Mammary epithelial cell (primary cell): ENCODE measurements at regions not wholly inside any gene's neighbourhood (a gene's known extent, or its start where the extent isn't known, plus 50 kb on each side); places are given as distances from the start of the nearest gene placed in this dataset.

Experiments used
- EZH2 ChIP-seq: IDR thresholded peaks from 2 replicates; pipeline ENCODE4 v1.6.1; 2012; ENCODE audit warnings: low read length, inconsistent platforms, borderline replicate concordance
- TF ChIP-seq, protein P1 (sequence below), 2 donors: IDR thresholded peaks in 1 of 2; conservative IDR thresholded peaks in 1 of 2; 2 replicates each; pipeline ENCODE4 v1.5.1; 2011 to 2012; ENCODE audit warnings: inconsistent platforms in 2 of 2, low read length in 2 of 2, mild to moderate bottlenecking in 2 of 2, control low read depth in 1 of 2, low read depth in 1 of 2; ENCODE audit not compliant: insufficient read depth in 1 of 2; ENCODE audit errors: extremely low read depth in 1 of 2

DNA sequence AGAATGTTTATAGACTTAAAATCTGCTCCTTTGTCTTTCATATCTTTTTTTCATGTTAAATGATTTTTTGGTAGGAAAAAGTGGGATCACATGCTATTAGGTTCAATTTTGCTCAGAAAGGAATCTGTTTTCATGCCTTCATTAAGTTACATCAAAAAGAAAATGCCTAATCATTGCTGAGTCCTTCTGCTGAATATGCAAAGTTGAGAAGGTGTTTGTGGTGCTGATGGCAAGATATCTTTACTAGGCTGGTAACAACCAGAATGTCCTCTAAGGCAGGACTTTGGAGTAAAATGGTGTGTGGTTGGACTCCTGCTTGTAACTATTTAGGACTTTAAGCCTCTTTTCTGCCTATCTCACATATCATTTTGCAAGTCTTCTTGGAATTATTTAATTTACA is 88.3 kb downstream of the TRIB2 start:
- TF ChIP-seq, protein P1, sequence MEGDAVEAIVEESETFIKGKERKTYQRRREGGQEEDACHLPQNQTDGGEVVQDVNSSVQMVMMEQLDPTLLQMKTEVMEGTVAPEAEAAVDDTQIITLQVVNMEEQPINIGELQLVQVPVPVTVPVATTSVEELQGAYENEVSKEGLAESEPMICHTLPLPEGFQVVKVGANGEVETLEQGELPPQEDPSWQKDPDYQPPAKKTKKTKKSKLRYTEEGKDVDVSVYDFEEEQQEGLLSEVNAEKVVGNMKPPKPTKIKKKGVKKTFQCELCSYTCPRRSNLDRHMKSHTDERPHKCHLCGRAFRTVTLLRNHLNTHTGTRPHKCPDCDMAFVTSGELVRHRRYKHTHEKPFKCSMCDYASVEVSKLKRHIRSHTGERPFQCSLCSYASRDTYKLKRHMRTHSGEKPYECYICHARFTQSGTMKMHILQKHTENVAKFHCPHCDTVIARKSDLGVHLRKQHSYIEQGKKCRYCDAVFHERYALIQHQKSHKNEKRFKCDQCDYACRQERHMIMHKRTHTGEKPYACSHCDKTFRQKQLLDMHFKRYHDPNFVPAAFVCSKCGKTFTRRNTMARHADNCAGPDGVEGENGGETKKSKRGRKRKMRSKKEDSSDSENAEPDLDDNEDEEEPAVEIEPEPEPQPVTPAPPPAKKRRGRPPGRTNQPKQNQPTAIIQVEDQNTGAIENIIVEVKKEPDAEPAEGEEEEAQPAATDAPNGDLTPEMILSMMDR (conservative IDR thresholded peaks at IDR 0.05 in 1 of 2, IDR thresholded peaks at IDR 0.05 in 1 of 2; ENCODE audit: extremely low read depth in 1 of 2, insufficient read depth in 1 of 2, low read depth in 1 of 2, low read length in 2 of 2): no peak
- no peak for TF ChIP-seq EZH2
